GF-D8 (cell line): ENCODE measurements at regions not wholly inside any gene's neighbourhood (a gene's known extent, or its start where the extent isn't known, plus 50 kb on each side); places are given as distances from the start of the nearest gene placed in this dataset.

ENCODE experiments used
- DNase-seq: peaks from one replicate; lab custom pipeline; 2025; lab: John Stamatoyannopoulos, UW

DNA sequence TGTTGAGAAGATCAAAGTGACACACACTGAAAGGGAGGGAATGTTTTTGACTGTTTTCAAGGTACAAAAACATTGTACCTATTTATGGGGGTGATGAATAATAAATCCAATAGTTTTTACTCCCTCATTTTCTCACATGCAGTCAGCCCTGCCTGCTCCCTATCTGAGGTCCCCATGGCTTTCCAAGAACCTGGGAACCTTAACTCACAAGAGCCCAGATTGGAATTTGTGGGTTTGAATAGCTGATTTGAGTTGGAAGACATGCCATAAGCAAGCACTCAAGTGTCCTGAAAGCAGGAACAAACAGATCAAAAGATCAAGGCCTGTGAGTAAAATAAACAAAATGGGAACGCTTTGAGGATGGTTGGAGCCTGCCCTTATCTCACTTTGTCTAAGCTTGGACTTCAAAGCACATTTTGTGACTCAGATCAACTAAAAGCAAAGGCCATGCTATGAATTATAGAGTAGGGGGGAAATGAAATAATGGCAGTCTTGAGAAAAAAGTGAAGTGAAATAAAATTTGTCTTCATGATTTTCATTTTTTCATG lies 136.6 kb downstream of the LYPLAL1 start:
- DNase-seq, result no peak

DNA sequence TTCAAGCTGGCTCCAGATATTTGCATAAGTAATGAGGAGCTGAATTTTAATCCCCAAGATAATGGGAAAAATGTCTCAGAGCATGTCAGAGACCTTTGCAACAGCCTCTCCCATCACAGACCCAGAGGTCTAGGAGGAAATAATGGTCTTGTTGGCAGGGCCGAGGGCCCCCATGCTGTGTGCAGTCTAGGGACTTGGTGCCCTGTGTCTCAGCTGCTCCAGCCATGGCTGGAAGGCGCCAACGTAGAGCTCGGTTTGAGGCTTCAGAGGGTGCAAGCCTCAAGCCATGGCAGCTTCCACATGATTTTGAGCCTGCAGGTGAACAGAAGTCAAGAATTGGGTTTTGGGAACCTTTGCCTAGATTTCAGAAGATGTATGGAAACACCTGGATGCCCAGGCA lies 134.7 kb downstream of the LYPLAL1 start:
- no peak for DNase-seq

DNA sequence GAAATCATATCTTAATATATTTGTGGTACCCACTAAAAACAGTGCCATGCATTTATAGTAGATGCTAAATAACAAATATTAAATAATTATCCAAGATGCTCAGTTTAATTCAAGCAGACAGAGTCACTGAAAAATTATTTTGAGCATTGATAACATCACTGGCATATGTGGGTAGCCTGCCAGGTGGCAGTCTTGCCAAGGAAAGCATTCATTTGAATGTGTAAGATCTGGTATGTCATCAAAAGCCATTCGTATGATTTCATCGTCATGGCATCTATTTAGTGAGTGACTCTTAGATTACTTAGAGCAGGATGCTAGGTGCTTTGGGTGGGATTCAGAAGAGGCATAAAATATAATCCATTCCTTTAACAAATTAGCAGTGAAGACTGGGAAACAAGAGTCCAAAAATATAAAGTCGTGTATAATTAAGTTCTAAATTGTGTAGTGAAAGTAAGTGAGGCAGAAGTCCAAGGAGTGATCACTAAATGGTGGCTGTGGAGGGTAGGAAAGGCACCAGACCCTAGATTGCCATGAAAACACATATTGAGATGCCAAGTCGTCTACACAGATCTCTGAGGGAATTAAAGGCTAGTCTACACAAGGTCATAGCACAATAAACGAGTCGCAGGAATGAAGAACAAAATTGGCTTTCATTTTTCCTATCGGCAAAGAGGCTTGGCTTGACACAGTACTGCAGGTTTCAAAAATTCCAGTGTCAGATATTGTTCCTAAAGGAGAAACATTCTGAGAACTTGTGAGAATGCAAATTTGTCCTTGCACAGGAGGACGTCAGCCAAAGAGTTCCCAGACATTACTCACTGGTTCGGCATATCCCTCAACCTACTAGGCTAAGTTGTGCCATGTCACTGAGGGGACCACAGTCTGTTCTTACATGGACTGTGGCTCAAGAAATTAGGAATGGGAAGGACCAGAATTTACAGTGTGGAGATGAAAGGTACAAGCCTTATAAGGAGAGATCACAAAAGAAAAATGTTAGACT lies 130.8 kb downstream of the LYPLAL1 start:
- DNase-seq, result no peak

DNA sequence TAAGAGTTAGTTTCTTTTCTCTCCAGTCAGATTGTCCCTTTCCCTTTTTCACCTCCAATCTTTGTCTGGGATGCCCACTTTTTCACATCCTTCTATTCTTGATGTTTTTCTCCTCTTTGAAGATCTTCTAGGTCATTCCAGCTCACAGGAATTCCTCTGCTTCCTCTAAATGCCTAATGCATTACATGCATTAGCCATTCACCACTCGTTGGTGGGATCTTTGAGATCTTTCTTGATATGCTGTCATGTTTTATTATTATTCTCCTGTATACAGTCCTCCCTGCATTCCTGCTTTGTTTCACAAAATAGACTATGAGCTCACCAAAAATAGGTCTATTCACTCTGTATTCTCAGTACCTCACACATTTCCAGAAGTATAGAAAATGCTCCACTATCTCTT lies 129.0 kb downstream of the LYPLAL1 start:
- DNase-seq, result no peak

DNA sequence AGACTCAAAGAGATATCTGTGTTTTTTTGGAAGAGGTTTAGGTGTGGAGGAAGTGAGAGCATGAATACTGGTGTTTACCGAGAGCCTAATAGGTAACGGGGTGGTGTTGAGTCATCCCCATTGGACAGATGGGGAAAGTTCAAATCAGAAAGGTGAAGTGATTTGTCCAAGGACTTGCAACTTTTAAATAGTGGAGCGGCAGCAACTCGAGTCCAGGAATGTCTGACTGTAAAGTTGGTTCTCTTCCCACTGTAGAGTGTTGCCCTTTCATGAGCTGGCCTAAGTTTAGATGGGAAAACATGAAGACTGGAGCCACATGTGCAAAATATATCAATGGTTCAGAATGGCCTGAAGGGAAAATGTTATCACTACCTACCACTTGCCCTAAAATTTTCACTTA lies 125.7 kb downstream of the LYPLAL1 start:
- DNase-seq, result no peak

DNA sequence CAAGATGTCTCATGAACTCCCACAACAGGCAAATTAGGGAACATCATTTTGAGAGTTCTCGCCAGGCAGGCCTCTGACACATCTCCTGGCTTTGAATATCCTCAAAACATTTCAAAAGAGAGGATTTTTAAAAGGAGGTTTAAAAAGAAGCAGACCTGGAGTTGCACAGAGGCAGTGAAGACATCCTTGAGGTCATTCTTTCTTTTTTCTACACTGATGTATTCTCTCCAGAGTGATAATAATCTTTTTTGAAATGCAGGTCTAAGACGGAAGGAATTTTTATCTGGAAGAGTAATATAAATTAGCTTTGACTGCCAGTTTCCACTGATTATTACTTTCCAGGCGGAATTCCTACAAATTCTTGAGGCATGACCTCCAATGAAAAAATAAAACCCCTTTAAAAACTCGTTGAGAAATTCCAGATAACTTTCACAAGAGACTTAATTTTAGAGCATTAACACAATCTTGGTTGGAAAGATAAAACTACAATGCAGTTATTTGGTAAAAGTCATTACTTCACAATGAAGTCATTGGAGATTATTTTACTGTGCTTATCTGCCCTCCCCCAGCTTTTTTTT lies 125.0 kb downstream of the LYPLAL1 start:
- DNase-seq, result no peak

DNA sequence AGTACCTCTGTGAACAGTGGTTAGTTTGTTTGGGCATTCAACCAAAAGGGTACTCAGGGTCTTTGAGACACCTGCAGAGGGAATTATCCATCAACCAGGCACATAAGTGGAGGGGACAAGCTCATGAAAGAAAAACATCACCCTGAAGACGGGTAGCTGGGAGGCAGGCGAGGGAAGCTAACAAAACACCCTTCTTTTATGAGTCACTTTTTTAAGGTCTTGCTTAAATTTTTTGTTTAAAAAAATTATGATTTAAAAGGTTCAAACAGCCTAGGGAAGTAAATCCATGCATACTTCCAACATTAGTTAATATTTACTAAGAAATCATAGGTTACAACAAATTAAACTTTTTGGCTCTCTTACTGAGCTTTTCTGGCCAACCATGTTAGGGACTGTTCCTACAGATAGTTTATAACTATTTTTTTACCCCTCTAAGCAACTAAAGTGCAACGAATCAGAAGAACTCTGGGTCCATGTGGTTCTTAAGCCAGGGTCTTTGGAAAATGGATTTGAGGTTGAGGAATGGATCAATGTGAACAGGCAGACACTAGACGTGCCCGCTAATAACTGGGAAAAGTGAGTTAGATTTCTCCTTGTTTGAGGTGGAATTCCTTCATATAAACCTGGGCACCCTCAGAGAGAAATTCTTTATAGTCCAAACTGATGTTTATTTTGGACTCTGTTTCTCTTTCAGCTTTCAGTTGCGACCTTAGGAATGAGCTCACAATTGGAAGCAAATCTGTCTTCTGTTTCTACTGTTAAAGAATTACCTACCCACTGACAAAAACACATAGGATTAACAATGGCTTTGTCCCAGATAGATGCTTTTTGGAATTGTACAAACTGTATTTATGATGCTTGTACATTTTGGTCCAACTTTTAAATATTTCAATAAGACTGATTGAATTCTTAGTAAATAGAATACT lies 123.0 kb downstream of the LYPLAL1 start:
- DNase-seq, result no peak

DNA sequence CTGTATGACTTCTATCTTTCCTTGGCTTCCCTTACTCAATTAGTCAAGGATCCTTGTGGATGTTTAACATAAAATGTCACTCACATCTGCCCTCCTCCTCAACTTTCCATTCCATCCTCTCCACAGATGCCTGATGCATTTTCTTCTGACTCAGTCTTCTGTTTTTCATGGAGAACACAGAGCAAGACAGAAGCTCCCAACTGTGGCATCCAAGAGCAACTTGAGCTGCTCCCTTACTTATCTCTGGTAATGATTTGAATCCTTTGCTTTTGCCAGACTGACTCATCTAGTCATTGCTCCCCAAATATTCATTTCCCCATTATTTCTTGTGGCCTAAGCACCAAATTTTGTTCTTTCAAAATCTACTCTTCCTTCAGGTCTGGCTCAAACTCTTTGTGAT lies 120.6 kb downstream of the LYPLAL1 start:
- DNase-seq, result no peak

DNA sequence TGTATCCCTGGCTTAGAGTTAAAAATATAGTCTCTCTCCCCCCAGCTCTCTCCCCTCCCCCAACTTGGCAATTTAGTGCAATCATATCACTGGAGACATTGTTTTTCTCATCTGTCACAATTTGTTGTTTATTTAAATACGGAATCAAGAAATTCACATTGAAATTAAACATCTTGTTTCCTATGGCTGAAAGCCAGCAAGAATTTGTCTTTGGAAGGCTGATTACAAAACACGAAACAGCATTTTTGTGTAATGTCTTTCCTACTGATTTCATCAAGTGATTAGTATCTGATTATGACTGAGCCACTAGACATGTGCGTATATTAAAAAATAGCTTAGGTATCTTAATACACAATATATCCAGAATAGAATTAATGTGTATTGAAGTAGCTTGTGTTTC lies 119.7 kb downstream of the LYPLAL1 start:
- DNase-seq, result no peak

DNA sequence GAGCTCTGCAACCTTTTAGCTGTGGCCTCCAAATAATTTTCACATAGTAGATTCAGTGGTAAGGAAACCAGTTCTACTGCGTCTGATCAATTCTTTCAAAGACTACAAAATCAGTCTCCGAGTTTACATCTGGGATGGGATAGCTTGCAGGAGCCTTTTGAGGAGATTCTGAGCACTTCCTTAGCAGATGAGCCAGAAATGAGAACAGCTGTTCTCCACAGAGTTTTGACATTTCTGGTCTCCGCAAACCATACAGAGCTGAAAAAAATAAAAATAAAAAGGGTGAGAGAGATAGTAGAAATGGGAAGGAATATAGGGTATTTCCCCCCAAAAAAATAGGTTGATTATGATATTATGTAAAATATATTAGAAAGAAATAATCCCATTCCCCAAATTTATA lies 119.3 kb downstream of the LYPLAL1 start:
- DNase-seq, result no peak

DNA sequence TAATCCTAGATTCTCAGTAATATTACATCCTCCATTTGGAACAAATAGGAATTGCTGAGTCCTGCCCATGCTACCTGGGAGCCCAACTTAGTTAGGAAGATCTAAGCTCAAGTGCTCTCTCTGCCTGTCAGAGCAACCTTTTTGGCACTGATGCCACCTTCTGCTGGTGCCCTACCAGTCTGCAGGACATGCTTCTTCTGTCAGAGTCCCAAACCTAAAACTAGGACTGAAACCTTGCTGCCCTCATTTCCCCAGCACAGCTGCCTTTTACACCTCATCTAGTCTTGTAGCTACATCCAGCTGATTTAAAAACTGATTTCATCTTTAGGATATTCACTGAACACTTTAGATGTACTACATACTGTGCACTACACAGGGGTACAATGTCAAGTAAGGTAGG lies 118.7 kb downstream of the LYPLAL1 start:
- DNase-seq, result no peak

DNA sequence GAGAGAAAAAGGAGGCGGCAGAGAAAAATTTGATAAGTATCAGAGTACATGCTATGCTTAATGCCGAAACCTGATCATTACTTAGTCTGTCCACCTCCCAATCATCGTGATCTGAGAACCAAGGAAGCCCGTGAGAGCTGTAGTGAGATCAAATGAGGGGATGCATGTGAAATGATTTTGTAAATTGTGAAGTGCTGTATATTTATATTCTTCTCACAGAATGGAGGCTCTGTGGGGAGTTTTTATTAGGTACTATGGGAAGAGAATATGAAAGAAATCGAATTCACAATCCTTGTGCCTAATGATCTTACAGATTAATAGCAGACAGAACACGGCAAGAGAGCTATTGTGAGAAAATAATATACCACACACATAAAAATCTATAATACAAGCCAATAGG lies 115.5 kb downstream of the LYPLAL1 start:
- DNase-seq, result no peak

DNA sequence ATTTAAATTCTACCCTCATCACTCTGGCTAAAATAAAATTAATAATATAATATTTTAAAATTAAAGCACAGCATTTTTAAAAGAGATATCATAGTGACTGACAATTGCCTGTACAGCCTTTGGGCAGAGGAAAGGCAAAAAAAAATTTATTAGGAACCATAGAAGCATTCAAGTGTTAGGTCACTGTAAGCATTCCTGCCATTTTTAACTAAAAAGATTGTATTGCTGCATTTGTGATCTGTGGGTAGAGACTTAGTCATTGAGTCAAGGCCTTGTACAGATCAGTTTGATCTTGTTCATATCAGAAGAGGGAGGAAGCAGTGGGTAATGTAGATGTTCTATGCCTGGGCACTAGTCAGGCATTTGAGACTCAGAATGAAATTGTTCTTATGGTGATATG lies 109.9 kb downstream of the LYPLAL1 start:
- no peak for DNase-seq

DNA sequence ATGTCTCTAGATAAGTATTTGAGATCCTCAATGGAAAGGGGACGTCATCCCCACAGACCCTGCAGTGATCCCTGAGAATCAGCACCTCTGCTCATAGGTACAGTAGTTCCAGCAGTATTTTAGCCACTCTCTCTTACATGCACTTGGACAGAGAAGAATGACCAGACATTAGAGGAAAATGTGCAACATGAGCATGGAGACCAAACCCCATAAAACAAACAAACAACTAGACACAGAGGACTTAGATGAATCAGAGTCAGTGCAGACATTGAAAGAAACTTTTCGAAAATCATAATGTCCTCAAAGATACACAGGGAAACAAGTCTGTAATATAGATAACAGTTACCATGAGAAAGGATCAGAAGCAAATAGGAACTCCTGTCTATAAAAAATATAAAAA lies 108.2 kb downstream of the LYPLAL1 start:
- DNase-seq, result no peak

DNA sequence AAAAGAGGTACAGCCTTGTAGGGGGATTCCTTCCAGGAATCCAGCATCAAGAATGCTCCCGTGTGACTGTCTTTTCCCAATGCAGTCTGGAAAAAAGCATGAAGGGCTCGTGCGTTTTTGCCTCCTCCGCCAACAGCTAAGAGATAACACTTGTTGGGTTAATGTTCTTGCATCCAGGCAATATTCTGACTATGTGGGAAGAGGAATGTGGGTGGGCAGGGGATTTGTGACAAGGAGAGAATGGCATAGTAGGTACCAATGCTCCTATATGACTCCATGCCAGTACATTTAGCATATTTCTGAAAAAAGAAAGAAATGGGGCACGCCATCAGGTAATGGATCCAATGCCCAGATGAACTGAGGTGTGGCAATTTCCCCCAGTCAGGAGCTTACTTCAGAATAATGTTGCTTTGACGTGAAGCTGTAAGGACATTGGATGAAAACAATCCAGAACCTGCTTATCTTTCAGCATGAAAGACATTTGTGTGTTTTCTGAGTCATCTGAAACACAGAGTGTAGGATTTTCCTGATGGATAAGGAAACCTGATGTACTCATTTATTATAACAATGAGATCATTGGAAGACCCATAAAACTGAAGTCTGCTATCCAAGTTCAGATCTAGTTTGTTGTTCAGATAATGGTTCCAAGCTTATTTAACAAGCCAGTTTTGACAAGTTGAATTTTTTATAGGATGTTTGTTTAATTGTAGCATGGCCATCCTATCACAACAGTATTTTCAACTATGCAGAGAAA lies 105.5 kb downstream of the LYPLAL1 start:
- DNase-seq, result no peak

DNA sequence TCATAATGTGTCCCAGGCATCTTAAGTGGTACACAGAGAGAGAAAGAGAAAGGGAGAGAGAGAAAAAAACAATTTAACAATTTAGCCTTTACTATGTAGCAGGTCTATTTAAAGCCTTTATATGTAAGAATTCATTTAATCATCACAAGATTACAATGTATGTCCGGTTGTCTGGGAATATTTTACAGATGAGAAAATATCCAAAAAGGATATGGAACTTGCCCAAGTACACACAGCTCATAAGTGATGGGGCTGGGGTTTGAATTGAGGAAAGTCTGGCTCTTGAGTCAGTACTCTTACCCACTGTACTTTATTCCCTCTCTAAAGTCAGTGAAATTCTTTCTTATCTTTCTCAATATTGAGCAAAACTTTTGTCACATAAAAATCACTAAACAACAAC lies 104.6 kb downstream of the LYPLAL1 start:
- no peak for DNase-seq

DNA sequence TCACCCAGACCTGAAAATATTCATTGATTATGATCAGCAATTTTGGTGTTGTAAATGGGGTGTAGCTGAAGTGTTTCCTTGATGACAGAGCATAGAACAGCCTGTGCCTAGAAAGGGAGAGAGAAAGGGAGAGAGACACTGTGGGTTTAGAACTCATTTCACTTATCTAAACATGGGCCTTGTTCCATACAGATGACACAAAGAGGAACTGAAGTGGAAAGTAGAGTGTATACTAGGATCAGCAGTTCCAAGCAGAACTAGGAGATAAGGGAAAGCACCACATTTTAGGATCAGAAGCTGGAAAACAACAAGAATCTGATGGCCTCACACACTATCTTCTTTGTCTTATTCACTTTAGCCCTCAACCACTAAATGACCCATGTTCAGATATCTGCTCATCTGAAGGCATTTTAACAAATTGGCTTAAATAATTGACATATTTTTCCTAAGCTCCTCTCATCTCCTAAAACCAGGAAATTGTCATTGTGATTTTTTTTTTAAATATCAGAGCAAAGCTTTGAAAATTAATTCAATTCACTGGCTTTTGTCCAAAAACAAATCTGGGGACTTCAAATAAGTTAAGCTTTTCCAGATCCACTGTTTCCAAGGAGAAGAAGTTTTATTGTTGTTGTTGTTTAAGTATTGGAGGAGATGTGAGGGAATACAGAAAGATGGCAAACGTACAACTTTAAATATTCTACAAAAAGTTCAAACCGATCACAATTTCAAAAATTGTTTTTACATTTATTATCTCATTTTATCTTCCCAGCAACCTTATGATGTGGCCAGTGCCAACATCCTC lies 103.8 kb downstream of the LYPLAL1 start:
- no peak for DNase-seq

DNA sequence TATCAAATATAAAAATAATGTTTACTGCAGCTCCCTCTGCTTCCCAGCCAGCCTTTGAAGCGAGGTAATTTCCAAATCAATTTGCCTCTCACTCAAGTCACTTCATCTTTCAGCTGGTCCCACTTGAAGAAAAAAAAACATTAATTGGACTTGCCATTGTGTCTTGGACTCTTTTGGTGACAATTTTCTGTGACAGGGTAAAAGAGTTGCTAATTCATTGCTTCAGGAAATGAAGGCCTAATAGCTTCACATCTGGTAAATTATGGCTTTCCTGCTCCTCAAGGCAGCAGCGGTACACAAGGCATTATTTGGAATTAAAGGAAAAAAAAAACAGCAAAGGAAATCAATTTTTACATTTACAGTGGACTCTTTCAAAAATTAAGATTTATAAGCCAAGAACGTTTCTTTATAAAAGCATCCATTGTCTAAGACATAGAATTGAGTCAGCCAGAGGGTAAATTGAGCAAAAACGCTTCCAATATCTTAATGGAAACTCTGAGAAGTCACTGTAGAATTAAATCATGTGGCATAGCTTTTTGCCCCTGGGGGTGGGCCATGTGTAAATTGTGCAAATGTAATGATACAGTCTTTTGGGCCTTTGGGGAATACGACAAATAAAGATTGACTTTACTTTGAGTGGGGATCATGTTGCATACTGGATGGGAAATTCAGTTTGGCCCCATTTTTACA lies 102.5 kb downstream of the LYPLAL1 start:
- no peak for DNase-seq

DNA sequence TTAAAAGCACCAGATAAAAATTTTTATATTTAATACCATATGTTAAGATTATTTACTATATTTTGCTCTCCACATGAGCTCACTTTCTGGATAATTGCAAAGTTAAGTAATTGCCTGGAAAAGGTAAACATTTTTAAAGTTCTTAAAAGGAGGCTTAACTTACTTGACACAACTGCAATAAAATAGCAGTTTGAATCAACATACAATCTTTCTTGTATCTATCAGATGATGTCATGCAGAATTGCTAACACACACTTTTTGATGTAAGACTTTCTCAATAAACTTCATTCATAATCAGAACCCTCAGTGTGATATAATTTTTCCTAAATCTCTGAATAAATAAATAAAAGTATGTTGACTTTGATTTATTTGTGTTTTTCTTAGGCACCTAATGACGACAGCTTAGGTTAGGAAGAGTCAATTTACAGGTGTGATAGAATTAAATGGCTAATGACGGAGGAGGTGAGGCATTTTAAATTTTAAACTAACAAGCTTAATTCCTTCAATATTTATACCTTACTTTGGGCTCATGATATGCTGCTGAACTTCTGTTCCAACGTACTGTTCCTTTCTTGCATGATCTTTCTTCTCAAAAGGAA lies 99.5 kb downstream of the LYPLAL1 start:
- DNase-seq, result no peak
